Left lobe of liver (tissue), 2 donors: ENCODE measurements at regions not wholly inside any gene's neighbourhood (a gene's known extent, or its start where the extent isn't known, plus 50 kb on each side); places are given as distances from the start of the nearest gene placed in this dataset.
A peak's percentile ranks its signal among the peaks of the same experiment; 100 is the strongest.

Experiments used
- ATAC-seq: fragments of 200-7000 bp; cut with Tn5 transposase; one replicate; pipeline ENCODE4 v1.9.1; 2020; ENCODE audit warnings: mild to moderate bottlenecking, moderate library complexity
- DNase-seq: peaks from one replicate; pipeline ENCODE4 v3.0.0-alpha.2; 2020; ENCODE audit warnings: low spot score
- donor health status: DM: no; HTN: no; CAD: no; lungs with moderate emphysema.
- donor health status: DM: no; HTN: yes; CAD: no.

- no peak for ATAC-seq
- no peak for DNase-seq
Measured at GRCh38 chr10:3471927-3472286, 299.3 kb upstream of the PITRM1 start.

- no peak for DNase-seq
Measured at GRCh38 chr10:3471472-3471871, 298.9 kb upstream of the PITRM1 start.

GRCh38 chr10:3470191-3470590 lies 297.6 kb upstream of the PITRM1 start:
- DNase-seq (no peak), ATAC-seq (no peak)

More at GRCh38 chr10:3471472-3471871, 298.9 kb upstream of the PITRM1 start:
- ATAC-seq, result no peak

GRCh38 chr10:3469639-3470020 lies 297.0 kb upstream of the PITRM1 start:
- ATAC-seq (no peak), DNase-seq (no peak)

GRCh38 chr10:3468919-3469638 lies 296.5 kb upstream of the PITRM1 start:
- no peak for DNase-seq
- no peak for ATAC-seq

GRCh38 chr10:3467052-3467951 lies 294.7 kb upstream of the PITRM1 start:
- DNase-seq, result peak; percentile 59

GRCh38 chr10:3465406-3465891 lies 292.9 kb upstream of the PITRM1 start:
- ATAC-seq (peak; percentile 71), DNase-seq (peak; percentile 56)

More at GRCh38 chr10:3467052-3467951, 294.7 kb upstream of the PITRM1 start:
- ATAC-seq, result peak; percentile 25

GRCh38 chr10:3464760-3465405 lies 292.3 kb upstream of the PITRM1 start:
- ATAC-seq, result peak; percentile 85

GRCh38 chr10:3460420-3461128 lies 288.0 kb upstream of the PITRM1 start:
- no peak for ATAC-seq
- no peak for DNase-seq

More at GRCh38 chr10:3464760-3465405, 292.3 kb upstream of the PITRM1 start:
- DNase-seq, result no peak

GRCh38 chr10:3455385-3456334 lies 283.1 kb upstream of the PITRM1 start:
- DNase-seq (no peak), ATAC-seq (no peak)

GRCh38 chr10:3452683-3453361 lies 280.2 kb upstream of the PITRM1 start:
- DNase-seq, result no peak
- no peak for ATAC-seq

GRCh38 chr10:3452173-3452626 lies 279.6 kb upstream of the PITRM1 start:
- peak; percentile 46 for ATAC-seq
- no peak for DNase-seq

GRCh38 chr10:3451516-3452172 lies 279.1 kb upstream of the PITRM1 start:
- ATAC-seq, result peak; percentile 54
- no peak for DNase-seq

GRCh38 chr10:3446221-3446620 lies 273.6 kb upstream of the PITRM1 start:
- no peak for ATAC-seq
- no peak for DNase-seq

- ATAC-seq (no peak), DNase-seq (no peak)
Measured at GRCh38 chr10:3445648-3446047, 273.1 kb upstream of the PITRM1 start.

GRCh38 chr10:3442451-3442990 lies 269.9 kb upstream of the PITRM1 start:
- no peak for ATAC-seq
- no peak for DNase-seq

GRCh38 chr10:3439183-3439582 lies 266.6 kb upstream of the PITRM1 start:
- DNase-seq, result no peak
- ATAC-seq, result no peak

- ATAC-seq, result no peak
Measured at GRCh38 chr10:3438606-3439005, 266.0 kb upstream of the PITRM1 start.

More at GRCh38 chr10:3438606-3439005, 266.0 kb upstream of the PITRM1 start:
- no peak for DNase-seq
